OCI-LY7 (cell line): ENCODE measurements at regions not wholly inside any gene's neighbourhood (a gene's known extent, or its start where the extent isn't known, plus 50 kb on each side); places are given as distances from the start of the nearest gene placed in this dataset.
"Not testable (repeated sequence)": the region's sequence is repeated elsewhere in the genome, so short reads cannot be mapped to it uniquely, and the experiment has no call there.

Experiments used
- CTCF ChIP-seq: fragments of 200-600 bp; sonication (generic); conservative IDR thresholded peaks from 2 replicates; pipeline ENCODE4 v1.5.1; 2014; ENCODE audit warnings: mild to moderate bottlenecking, antibody characterized with exemption, low read length, moderate library complexity, mixed read lengths
- EZH2phosphoT487 ChIP-seq: fragments of 200-600 bp; sonication (generic); IDR thresholded peaks from 2 replicates; pipeline ENCODE4 v1.6.1; 2018; ENCODE audit warnings: low read depth, borderline replicate concordance, mild to moderate bottlenecking, mixed run types, antibody characterized with exemption, low read length, moderate library complexity, mixed read lengths

DNA sequence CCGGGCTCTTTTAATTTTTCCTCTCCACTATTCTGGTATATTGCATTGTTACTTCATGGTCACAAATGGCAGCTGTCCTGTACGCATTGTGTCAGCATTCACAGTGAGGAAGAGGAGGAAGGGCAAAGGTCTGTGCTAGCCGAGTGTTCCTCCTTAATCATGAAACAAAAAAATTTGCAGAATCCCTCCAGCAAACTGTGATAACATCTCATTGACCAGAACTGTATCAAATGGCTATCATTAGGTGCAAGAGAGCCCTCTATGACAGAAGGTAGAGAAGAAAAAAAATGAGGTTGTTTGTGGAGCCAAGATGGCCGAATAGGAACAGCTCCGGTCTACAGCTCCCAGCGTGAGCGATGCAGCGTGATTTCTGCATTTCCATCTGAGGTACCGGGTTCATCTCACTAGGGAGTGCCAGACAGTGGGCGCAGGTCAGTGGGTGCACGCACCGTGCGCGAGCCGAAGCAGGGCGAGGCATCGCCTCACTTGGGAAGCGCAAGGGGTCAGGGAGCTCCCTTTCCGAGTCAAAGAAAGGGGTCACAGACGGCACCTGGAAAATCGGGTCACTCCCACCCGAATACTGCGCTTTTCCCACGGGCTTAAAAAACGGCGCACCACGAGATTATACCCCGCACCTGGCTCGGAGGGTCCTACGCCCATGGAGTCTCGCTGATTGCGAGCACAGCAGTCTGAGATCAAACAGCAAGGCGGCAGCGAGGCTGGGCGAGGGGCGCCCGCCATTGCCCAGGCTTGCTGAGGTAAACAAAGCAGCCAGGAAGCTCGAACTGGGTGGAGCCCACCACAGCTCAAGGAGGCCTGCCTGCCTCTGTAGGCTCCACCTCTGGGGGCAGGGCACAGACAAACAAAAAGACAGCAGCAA, 180.6 kb upstream of the CHAC2 start:
- not testable (repeated sequence) for TF ChIP-seq CTCF, EZH2phosphoT487
